K562 (cell line): ENCODE measurements at regions not wholly inside any gene's neighbourhood (a gene's known extent, or its start where the extent isn't known, plus 50 kb on each side); places are given as distances from the start of the nearest gene placed in this dataset.

ENCODE experiments used
- ATAC-seq: fragments of 200-7000 bp; cut with Tn5 transposase; 3 replicates; pipeline ENCODE4 v1.9.1; 2020; ENCODE audit warnings: moderate library complexity
- BruUV-seq: library from RNA; stranded (reverse); fragments of 400-500 nt; replicated peaks from 2 replicates; lab custom pipeline; 2021; lab: Mats Ljungman, UMichigan
- CTCF ChIA-PET: fragments of 300-600 bp; formaldehyde crosslinking; extraction: SDS; loops from one replicate; lab custom pipeline; 2021; ENCODE audit warnings: low intra/inter-chr PET ratio; lab: Yijun Ruan, JAX
- POLR2A ChIA-PET: fragments of 300-600, 350-650 bp; sonication (Branson Sonifier 250); formaldehyde crosslinking; extraction: SDS; loops from one replicate; lab custom pipeline; 2021; ENCODE audit warnings: antibody characterized with exemption, inconsistent platforms; lab: Yijun Ruan, JAX
- DNase-seq, 4 experiments: peaks; one replicate each; pipeline versions ENCODE4 v3.0.0 to v3.0.0-alpha.2; 2011 to 2018; ENCODE audit warnings: low spot score in 3 of 4, mixed read lengths in 3 of 4; ENCODE audit errors: extremely low read depth in 1 of 4
- FAIRE-seq: peaks from 2 replicates; lab custom pipeline; 2011; peaks lifted over from hg19 to GRCh38; lab: Jason Lieb, UNC
- H2AFZ ChIP-seq: 2 replicates; pipeline ENCODE4 v1.6.0; 2011; ENCODE audit warnings: low read depth, low read length, control low read depth, inconsistent platforms
- H3K27ac ChIP-seq: fragments of 200-600 bp; 3 replicates; pipeline ENCODE4 v1.8.0; 2011; ENCODE audit warnings: low read depth, mild to moderate bottlenecking, control low read depth, inconsistent platforms, low read length, moderate library complexity, mixed read lengths; ENCODE audit errors: extremely low read depth
- H3K27me3 ChIP-seq, 2 experiments: fragments of 300-600 bp in 1 of 2; 2 replicates in 1 of 2; 3 replicates in 1 of 2; pipeline versions ENCODE4 v1.6.0 to v1.8.0; 2011; ENCODE audit warnings: inconsistent platforms in 2 of 2, low read length in 2 of 2, mild to moderate bottlenecking in 1 of 2, mixed read lengths in 1 of 2, moderate library complexity in 1 of 2; ENCODE audit not compliant: control insufficient read depth in 2 of 2, insufficient read depth in 2 of 2
- H3K36me3 ChIP-seq: fragments of 300-600 bp; 3 replicates; pipeline ENCODE4 v1.8.0; 2011; ENCODE audit warnings: mild to moderate bottlenecking, low read length, inconsistent platforms; ENCODE audit not compliant: control insufficient read depth, insufficient read depth
- H3K4me1 ChIP-seq, 2 experiments: fragments of 200-600 bp in 1 of 2; replicated peaks in 1 of 2; 2 replicates in 1 of 2; 3 replicates in 1 of 2; pipeline versions ENCODE4 v1.5.1 to v1.8.0; 2011; ENCODE audit warnings: inconsistent platforms in 2 of 2, low read length in 2 of 2, mild to moderate bottlenecking in 1 of 2, mixed read lengths in 1 of 2, moderate library complexity in 1 of 2; ENCODE audit not compliant: control insufficient read depth in 2 of 2, insufficient read depth in 2 of 2
- H3K4me2 ChIP-seq: 2 replicates; pipeline ENCODE4 v1.6.1; 2011; ENCODE audit warnings: low read length, control low read depth, inconsistent platforms, mixed read lengths; ENCODE audit not compliant: insufficient read depth
- H3K4me3 ChIP-seq: fragments of 200-600 bp; sonication (generic), shearing (Covaris generic); 2 replicates; pipeline ENCODE4 v1.5.1; 2016; ENCODE audit warnings: control low read depth, inconsistent platforms
- H3K79me2 ChIP-seq: fragments of 200-600 bp; 3 replicates; pipeline ENCODE4 v1.8.0; 2011; ENCODE audit warnings: low read length, inconsistent platforms; ENCODE audit not compliant: control insufficient read depth, insufficient read depth
- H3K9ac ChIP-seq, 2 experiments: 2 replicates each; pipeline versions ENCODE4 v1.6.0 to v1.6.1; 2011; ENCODE audit warnings: low read depth in 2 of 2, low read length in 2 of 2, control low read depth in 1 of 2, inconsistent platforms in 1 of 2, mild to moderate bottlenecking in 1 of 2, mixed read lengths in 1 of 2; ENCODE audit not compliant: insufficient read depth in 1 of 2
- H3K9me1 ChIP-seq: one replicate; pipeline ENCODE4 v1.6.0; 2011; ENCODE audit warnings: inconsistent platforms, mild to moderate bottlenecking, low read length, moderate library complexity; ENCODE audit not compliant: control insufficient read depth, insufficient read depth
- H3K9me3 ChIP-seq: replicated peaks from 2 replicates; pipeline ENCODE4 v1.5.1; 2011; ENCODE audit warnings: low read depth, low read length, inconsistent platforms; ENCODE audit not compliant: control insufficient read depth, insufficient read depth
- H4K20me1 ChIP-seq: replicated peaks from 2 replicates; pipeline ENCODE4 v1.6.1; 2011; ENCODE audit warnings: low read length, inconsistent platforms, mixed read lengths; ENCODE audit not compliant: control insufficient read depth, insufficient read depth
- BCOR ChIP-seq: fragments of 450-650 bp; IDR thresholded peaks from 2 replicates; pipeline ENCODE4 v1.6.1; 2016
- DNMT1 ChIP-seq: fragments of 450-650 bp; IDR thresholded peaks from 2 replicates; pipeline ENCODE4 v1.6.1; 2016; ENCODE audit warnings: antibody characterized with exemption, mild to moderate bottlenecking
- FOS ChIP-seq: IDR thresholded peaks from 3 replicates; pipeline ENCODE4 v1.6.1; 2011; ENCODE audit not compliant: insufficient read length; ENCODE audit errors: extremely low read depth
- KDM2B ChIP-seq: fragments of 250-450 bp; sonication (Bioruptor Pico); IDR thresholded peaks from 2 replicates; pipeline ENCODE4 v1.8.0; 2021; ENCODE audit warnings: mild to moderate bottlenecking, moderate library complexity
- KDM5B ChIP-seq: fragments of 200-600 bp; sonication (generic); IDR thresholded peaks from 2 replicates; pipeline ENCODE4 v1.6.1; 2012; ENCODE audit warnings: low read depth, mild to moderate bottlenecking, moderate library complexity, low read length, control low read depth, inconsistent platforms; ENCODE audit not compliant: insufficient replicate concordance
- NCOA2 ChIP-seq, 2 experiments: fragments of 450-650 bp; IDR thresholded peaks; 2 replicates each; pipeline ENCODE4 v1.6.1; 2018; ENCODE audit warnings: mild to moderate bottlenecking in 2 of 2, moderate library complexity in 1 of 2; ENCODE audit not compliant: partially characterized antibody in 2 of 2
- NCOA4 ChIP-seq: fragments of 450-650 bp; IDR thresholded peaks from 2 replicates; pipeline ENCODE4 v1.6.1; 2018; ENCODE audit warnings: mild to moderate bottlenecking; ENCODE audit not compliant: partially characterized antibody
- NFE2L1 ChIP-seq: fragments of 450-650 bp; IDR thresholded peaks from 2 replicates; pipeline ENCODE4 v1.6.1; 2016; ENCODE audit warnings: missing genetic modification characterization, low read depth, mild to moderate bottlenecking, missing compliant biosample characterization, moderate library complexity, borderline replicate concordance
- PCBP2 ChIP-seq: fragments of 200-400 bp; formaldehyde crosslinking; IDR thresholded peaks from 2 replicates; pipeline ENCODE4 v1.6.1; 2018; ENCODE audit warnings: low read length, low read depth, mild to moderate bottlenecking, moderate library complexity; ENCODE audit not compliant: poor library complexity, severe bottlenecking
- PRDM10 ChIP-seq: fragments of 450-650 bp; IDR thresholded peaks from 2 replicates; pipeline ENCODE4 v1.6.1; 2018; ENCODE audit not compliant: partially characterized antibody
- RBM25 ChIP-seq: fragments of 200-400 bp; formaldehyde crosslinking; IDR thresholded peaks from 2 replicates; pipeline ENCODE4 v1.6.1; 2018; ENCODE audit warnings: low read length, low read depth, moderate library complexity; ENCODE audit not compliant: severe bottlenecking
- SMARCA4 ChIP-seq: fragments of 450-650 bp; IDR thresholded peaks from 2 replicates; pipeline ENCODE4 v1.6.1; 2016
- ZFP36 ChIP-seq: fragments of 150-350 bp; IDR thresholded peaks from 2 replicates; pipeline ENCODE4 v1.6.1; 2018; ENCODE audit warnings: low read length, low read depth; ENCODE audit not compliant: partially characterized antibody
- WGBS: fragments of 100-300 bp; shearing (Covaris generic); methylation state at CpG from one replicate; pipeline ENCODE4 v1.1.6; 2016; ENCODE audit warnings: low coverage, mixed read lengths; ENCODE audit not compliant: insufficient coverage; ENCODE audit errors: missing lambda C conversion rate; 5-methylcytosine and 5-hydroxymethylcytosine counted together
- in situ Hi-C: fragments of 300-500 bp; cut with MboI; formaldehyde crosslinking; loops from 4 replicates; pipeline ENCODE4 v1.15.0; 2018; ENCODE audit warnings: inconsistent platforms, mixed read lengths
- intact Hi-C: fragments of 100-400 bp; cut with micrococcal nuclease; formaldehyde crosslinking; loops from 2 replicates; pipeline ENCODE4 v1.14.2; 2022

- no peak overlapping the region for H3K27ac ChIP-seq
- POLR2A ChIA-PET = no interaction called here
- no peaks in the 10 kb centered on the region for H3K36me3 ChIP-seq
- no peak overlapping the region for H3K4me3 ChIP-seq
- FAIRE-seq (no peak), DNase-seq (no peak), ATAC-seq (no peak)
- H3K9ac ChIP-seq = no peak overlapping the region
- H4K20me1 ChIP-seq = no peaks in the 10 kb centered on the region
- intact Hi-C loops (no loop called here), in situ Hi-C loops (no loop called here)
- CTCF ChIA-PET = no interaction called here
- WGBS = 2% methylated on average over 2 of the region's 2 CpGs
- H3K9me3 ChIP-seq = no peaks in the 10 kb centered on the region
- no peaks in the 10 kb centered on the region for H3K9me1 ChIP-seq
- no peaks in the 10 kb centered on the region for H3K4me1 ChIP-seq
- no peak for TF ChIP-seq PRDM10
- TF ChIP-seq KDM5B = no peak
- TF ChIP-seq BCOR = peak; percentile 29; the same call in 1 of the 2 replicates
- no peak for TF ChIP-seq PCBP2
- TF ChIP-seq RBM25 = peak; percentile 89
- TF ChIP-seq DNMT1 = no peak
- TF ChIP-seq NCOA2 (IDR thresholded peaks at IDR 0.05; ENCODE audit: partially characterized antibody in 2 of 2) = no peak
- TF ChIP-seq FOS = no peak
- TF ChIP-seq SMARCA4 = no peak
- TF ChIP-seq NCOA4 = no peak
- TF ChIP-seq NFE2L1 (tag) = no peak
- peak; percentile 46 for TF ChIP-seq ZFP36
- no peak for TF ChIP-seq KDM2B (CRISPR knock-in tag)
- no peak overlapping the region for H3K4me2 ChIP-seq
- no TSS peak for BruUV-seq
- no peaks in the 10 kb centered on the region for H3K79me2 ChIP-seq
- no peak overlapping the region for H2AFZ ChIP-seq
- no peaks in the 10 kb centered on the region; a peak in 1 of 5 replicates for H3K27me3 ChIP-seq
These were observed 72.3 kb upstream of the GALNT15 start for GRCh38 chr3:16102187-16102561.
